Right kidney (tissue), 1 donor: ENCODE measurements at regions not wholly inside any gene's neighbourhood (a gene's known extent, or its start where the extent isn't known, plus 50 kb on each side); places are given as distances from the start of the nearest gene placed in this dataset.

Experiments used
- DNase-seq: peaks from one replicate; pipeline ENCODE4 v3.0.0-alpha.2; 2016

DNA sequence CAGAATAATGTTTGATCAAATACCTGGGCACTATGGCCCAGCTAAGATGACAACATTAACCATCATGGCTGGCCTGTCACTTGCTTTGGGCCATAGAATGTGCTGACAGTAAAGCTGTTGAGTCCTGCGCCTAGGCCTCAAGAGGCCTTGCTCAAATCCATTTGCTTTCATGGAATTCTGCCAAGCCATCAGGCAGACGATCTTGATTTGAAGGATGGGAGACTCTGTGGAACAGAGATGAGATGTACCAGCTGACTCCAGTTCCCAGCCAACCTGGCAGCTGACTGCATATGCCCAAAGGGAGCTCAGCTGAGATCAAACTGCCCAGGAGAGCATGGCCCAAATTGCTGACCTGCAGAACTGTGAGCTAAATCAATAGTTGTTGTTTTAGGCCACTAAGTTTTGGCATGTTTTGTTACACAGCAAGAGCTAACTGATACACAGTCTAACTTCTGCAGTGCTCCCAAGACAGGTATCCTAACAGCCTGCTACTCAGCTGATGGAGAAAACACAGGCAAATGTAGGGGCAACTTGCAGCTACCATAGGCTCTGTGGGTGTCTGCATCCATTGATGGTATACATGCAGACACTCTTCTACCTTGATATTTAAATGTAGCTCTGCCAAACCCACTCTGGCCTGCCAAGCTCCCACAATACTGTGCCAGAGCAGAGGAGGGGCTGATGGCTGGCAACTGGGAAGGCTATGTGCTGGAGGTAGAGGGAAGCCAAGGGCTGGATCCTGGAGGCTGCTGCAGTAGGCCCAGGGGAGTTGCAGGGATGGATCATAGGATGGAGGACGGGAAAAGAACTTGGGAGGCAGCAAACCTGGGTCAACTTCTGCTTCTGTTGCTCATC lies 55.2 kb upstream of the RNF24 start:
- no peak for DNase-seq

- DNase-seq, result no peak
Observed at GRCh38 chr20:4069751-4070150, 54.4 kb upstream of the RNF24 start.

DNA sequence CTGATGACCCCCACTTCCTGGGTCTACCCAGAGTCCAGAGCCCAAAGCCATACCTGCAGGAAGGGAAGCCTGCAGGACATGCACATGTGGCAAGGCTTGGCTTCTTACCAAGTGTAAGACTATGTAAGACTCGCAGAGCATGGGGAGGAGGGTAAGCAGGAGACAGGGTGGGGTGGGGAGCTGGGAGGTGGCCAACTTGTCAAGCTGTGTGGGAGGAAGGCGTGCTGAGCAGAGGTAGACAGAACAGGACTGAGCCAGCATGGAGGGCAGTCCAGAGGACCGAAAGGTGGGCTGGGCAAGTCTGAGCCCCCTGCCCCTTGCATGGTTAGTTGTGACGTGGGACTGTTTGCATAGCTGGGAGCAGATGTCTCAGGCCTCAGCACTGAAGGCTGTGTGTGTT lies 53.4 kb upstream of the RNF24 start:
- DNase-seq, result no peak

- DNase-seq, result no peak
Observed at GRCh38 chr20:4067600-4068261, 52.4 kb upstream of the RNF24 start.

DNA sequence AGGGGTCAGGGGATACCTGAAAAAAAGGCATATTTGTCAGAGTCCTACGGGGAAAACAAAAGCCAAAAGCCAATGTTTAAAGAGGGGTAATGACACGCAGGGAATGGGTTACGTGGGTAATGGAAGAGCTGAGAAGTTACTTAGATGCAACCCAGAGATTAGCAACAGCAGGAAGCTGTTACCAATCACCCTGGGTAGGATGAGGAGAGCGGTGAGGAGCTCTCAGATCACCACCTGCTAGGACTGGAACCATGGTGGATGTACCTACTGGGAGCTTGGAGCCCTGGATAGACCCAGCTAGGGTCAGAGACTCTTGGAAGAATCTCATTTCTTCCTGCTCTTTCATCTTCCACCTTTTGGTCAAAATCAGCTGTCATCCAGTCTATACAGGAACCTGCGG lies 51.2 kb upstream of the RNF24 start:
- no peak for DNase-seq

DNA sequence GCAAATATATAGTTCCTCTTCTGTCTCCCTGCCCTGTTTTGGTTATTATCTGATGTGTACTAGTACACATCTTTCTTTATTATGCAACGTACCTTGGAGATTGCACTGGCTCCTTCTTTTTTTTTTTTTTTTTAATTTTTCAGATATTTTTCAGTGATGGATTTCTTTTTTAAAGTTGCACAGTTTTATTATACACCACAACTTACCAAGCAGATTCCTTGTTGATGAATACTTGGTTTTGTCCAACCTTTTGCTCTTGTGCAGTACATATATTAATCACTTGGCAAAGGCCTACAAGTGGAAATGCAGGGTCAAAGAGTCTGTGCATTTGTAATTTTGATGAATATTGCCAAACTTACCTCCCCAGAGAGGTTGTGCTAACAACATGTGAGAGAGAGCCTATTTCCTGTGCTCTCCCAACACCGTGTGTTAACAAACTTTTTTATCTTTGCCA lies 50.1 kb upstream of the RNF24 start:
- DNase-seq, result no peak
